ENCODE measurements at regions not wholly inside any gene's neighbourhood (a gene's known extent, or its start where the extent isn't known, plus 50 kb on each side); places are given as distances from the start of the nearest gene placed in this dataset.

DNA sequence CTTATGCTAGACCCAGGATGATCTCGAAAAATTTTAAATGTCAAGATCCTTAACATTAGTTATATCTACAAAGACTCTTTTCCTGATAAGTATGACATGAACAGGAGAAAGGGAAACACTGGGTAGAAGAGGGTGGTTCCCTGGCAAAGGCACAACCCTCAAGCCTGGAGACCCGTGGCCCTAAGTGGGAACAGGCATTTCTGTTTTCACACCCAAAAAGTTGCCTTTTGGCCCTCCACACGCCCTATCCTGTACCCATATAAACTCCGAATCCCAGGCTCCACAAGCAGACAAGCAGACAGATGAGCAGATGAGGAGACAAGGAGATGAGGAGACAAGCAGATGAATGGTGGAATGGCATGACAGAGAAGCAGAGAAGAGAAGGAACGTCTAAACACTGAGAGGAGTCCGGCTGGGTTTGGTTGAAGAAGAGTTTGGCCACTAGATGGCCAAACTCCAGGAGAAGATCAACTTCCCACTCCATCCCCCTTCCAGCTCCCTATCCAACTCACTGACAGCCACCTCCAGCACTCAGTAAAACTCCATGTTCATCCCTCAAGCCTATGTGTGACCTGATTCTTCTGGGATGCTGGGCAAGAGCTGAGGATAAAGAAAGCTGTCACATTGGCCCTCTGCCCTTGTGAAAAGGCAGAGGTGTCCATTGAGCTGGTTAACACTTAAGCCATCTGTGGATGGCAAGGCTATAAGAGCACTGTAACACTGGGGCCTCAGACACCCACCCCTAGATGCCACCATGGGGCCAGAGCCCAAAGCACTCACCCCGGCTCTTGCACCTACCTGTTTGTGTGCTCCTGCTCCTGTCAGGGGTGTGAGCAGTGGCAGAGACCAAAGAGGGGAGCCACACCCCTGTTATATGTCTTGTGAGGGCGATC lies 139.6 kb upstream of the FAM20A start:
- TF ChIP-seq, protein P1, sequence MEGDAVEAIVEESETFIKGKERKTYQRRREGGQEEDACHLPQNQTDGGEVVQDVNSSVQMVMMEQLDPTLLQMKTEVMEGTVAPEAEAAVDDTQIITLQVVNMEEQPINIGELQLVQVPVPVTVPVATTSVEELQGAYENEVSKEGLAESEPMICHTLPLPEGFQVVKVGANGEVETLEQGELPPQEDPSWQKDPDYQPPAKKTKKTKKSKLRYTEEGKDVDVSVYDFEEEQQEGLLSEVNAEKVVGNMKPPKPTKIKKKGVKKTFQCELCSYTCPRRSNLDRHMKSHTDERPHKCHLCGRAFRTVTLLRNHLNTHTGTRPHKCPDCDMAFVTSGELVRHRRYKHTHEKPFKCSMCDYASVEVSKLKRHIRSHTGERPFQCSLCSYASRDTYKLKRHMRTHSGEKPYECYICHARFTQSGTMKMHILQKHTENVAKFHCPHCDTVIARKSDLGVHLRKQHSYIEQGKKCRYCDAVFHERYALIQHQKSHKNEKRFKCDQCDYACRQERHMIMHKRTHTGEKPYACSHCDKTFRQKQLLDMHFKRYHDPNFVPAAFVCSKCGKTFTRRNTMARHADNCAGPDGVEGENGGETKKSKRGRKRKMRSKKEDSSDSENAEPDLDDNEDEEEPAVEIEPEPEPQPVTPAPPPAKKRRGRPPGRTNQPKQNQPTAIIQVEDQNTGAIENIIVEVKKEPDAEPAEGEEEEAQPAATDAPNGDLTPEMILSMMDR (IDR thresholded peaks at IDR 0.05), result no peak
- no peak for TF ChIP-seq POLR2A (IDR thresholded peaks at IDR 0.05)
- TF ChIP-seq EP300 (IDR thresholded peaks at IDR 0.05), result no peak
- no peak for TF ChIP-seq POLR2AphosphoS5 (IDR thresholded peaks at IDR 0.05)

Data from stomach (tissue), 4 donors.